GM12878 (cell line): ENCODE measurements at regions not wholly inside any gene's neighbourhood (a gene's known extent, or its start where the extent isn't known, plus 50 kb on each side); places are given as distances from the start of the nearest gene placed in this dataset.

Experiments
- ATAC-seq: fragments of 200-7000 bp; cut with Tn5 transposase; 3 replicates; pipeline ENCODE4 v1.9.1; 2020; ENCODE audit warnings: mild to moderate bottlenecking, moderate library complexity
- BruUV-seq: library from RNA; stranded (reverse); fragments of 400-500 nt; replicated peaks from 2 replicates; lab custom pipeline; 2021; lab: Mats Ljungman, UMichigan
- CTCF ChIA-PET: fragments of 300-600 bp; sonication (Branson Sonifier 250); formaldehyde crosslinking; extraction: SDS; loops from one replicate; lab custom pipeline; 2021; ENCODE audit warnings: inconsistent platforms; lab: Yijun Ruan, JAX
- POLR2A ChIA-PET: fragments of 350-600 bp; formaldehyde crosslinking; extraction: SDS; loops from one replicate; lab custom pipeline; 2021; ENCODE audit warnings: inconsistent platforms; lab: Charles Lee
- RAD21 ChIA-PET: fragments of 300-600 bp; sonication (Branson Sonifier 250); formaldehyde crosslinking; loops from one replicate; lab custom pipeline; 2023; ENCODE audit warnings: antibody characterized with exemption; ENCODE audit not compliant: unreplicated experiment; lab: Charles Lee
- SMC1A ChIA-PET: fragments of 300-600 bp; sonication (Branson Sonifier 250); formaldehyde crosslinking; loops from one replicate; lab custom pipeline; 2023; ENCODE audit not compliant: unreplicated experiment, uncharacterized antibody; lab: Charles Lee
- DNase-seq: peaks from one replicate; pipeline ENCODE4 v3.0.0-alpha.2; 2011; ENCODE audit warnings: low read depth, low spot score
- FAIRE-seq: peaks from 3 replicates; lab custom pipeline; 2011; peaks lifted over from hg19 to GRCh38; lab: Jason Lieb, UNC
- H2AFZ ChIP-seq: 2 replicates; pipeline ENCODE4 v1.6.0; 2011; ENCODE audit warnings: low read depth, low read length, control low read depth; ENCODE audit not compliant: control insufficient read depth
- H3K27ac ChIP-seq: 2 replicates; pipeline ENCODE4 v1.5.1; 2011; ENCODE audit warnings: control low read depth; ENCODE audit not compliant: control insufficient read depth, insufficient read depth
- H3K27me3 ChIP-seq, 2 experiments: replicated peaks in 1 of 2; 2 replicates each; pipeline versions ENCODE4 v1.6.0 to v1.6.1; 2011; ENCODE audit warnings: low read length in 1 of 2; ENCODE audit not compliant: control insufficient read depth in 2 of 2, insufficient read depth in 2 of 2
- H3K36me3 ChIP-seq, 2 experiments: 2 replicates each; pipeline ENCODE4 v1.5.1; 2011; ENCODE audit warnings: low read length in 1 of 2; ENCODE audit not compliant: control insufficient read depth in 2 of 2, insufficient read depth in 2 of 2
- H3K4me1 ChIP-seq: 2 replicates; pipeline ENCODE4 v1.6.1; 2011; ENCODE audit warnings: mild to moderate bottlenecking, low read length, moderate library complexity, mixed read lengths; ENCODE audit not compliant: control insufficient read depth, insufficient read depth
- H3K4me2 ChIP-seq: 2 replicates; pipeline ENCODE4 v1.6.0; 2011; ENCODE audit warnings: control low read depth; ENCODE audit not compliant: control insufficient read depth, insufficient read depth
- H3K4me3 ChIP-seq: fragments of 200-600 bp; sonication (generic); 2 replicates; pipeline ENCODE4 v1.5.1; 2016
- H3K79me2 ChIP-seq: 2 replicates; pipeline ENCODE4 v1.6.0; 2011; ENCODE audit warnings: low read length; ENCODE audit not compliant: control insufficient read depth, insufficient read depth
- H3K9ac ChIP-seq: 2 replicates; pipeline ENCODE4 v1.8.0; 2011; ENCODE audit warnings: low read length, control low read depth, mixed read lengths; ENCODE audit not compliant: control insufficient read depth, insufficient read depth
- H3K9me3 ChIP-seq: replicated peaks from 3 replicates; pipeline ENCODE4 v1.5.1; 2011; ENCODE audit warnings: mild to moderate bottlenecking, low read length; ENCODE audit not compliant: control insufficient read depth, insufficient read depth
- H4K20me1 ChIP-seq: 2 replicates; pipeline ENCODE4 v1.6.0; 2011; ENCODE audit not compliant: control insufficient read depth, insufficient read depth
- BMI1 ChIP-seq: fragments of 450-650 bp; IDR thresholded peaks from 2 replicates; pipeline ENCODE4 v1.6.1; 2016; ENCODE audit warnings: mild to moderate bottlenecking, moderate library complexity, borderline replicate concordance
- HCFC1 ChIP-seq: fragments of 150-350 bp; IDR thresholded peaks from 2 replicates; pipeline ENCODE4 v1.6.1; 2014; ENCODE audit warnings: low read length
- HDAC2 ChIP-seq: fragments of 200-600 bp; sonication (generic); IDR thresholded peaks from 2 replicates; pipeline ENCODE4 v1.6.1; 2017
- HDGF ChIP-seq: fragments of 450-650 bp; IDR thresholded peaks from 2 replicates; pipeline ENCODE4 v1.6.1; 2016; ENCODE audit warnings: antibody characterized with exemption
- MEF2B ChIP-seq: fragments of 450-650 bp; IDR thresholded peaks from 2 replicates; pipeline ENCODE4 v1.6.1; 2018; ENCODE audit warnings: mild to moderate bottlenecking, moderate library complexity; ENCODE audit not compliant: partially characterized antibody, poor library complexity, severe bottlenecking
- NFXL1 ChIP-seq: fragments of 450-650 bp; IDR thresholded peaks from 2 replicates; pipeline ENCODE4 v1.6.1; 2017; ENCODE audit warnings: antibody characterized with exemption, mild to moderate bottlenecking, borderline replicate concordance
- NR2C1 ChIP-seq: fragments of 450-650 bp; IDR thresholded peaks from 2 replicates; pipeline ENCODE4 v1.6.1; 2017; ENCODE audit warnings: antibody characterized with exemption, mild to moderate bottlenecking, moderate library complexity
- RELA ChIP-seq: fragments of 450-650 bp; IDR thresholded peaks from 2 replicates; pipeline ENCODE4 v1.8.0; 2014; ENCODE audit warnings: borderline replicate concordance; ENCODE audit not compliant: partially characterized antibody
- SMC3 ChIP-seq: IDR thresholded peaks from 2 replicates; pipeline ENCODE4 v1.6.1; 2011; ENCODE audit warnings: low read length, improper control_type of control experiment, borderline replicate concordance
- SUZ12 ChIP-seq: fragments of 200-600 bp; sonication (generic); IDR thresholded peaks from one replicate; pipeline ENCODE4 v1.6.1; 2018; ENCODE audit warnings: antibody characterized with exemption, mild to moderate bottlenecking; ENCODE audit not compliant: unreplicated experiment
- TAF1 ChIP-seq: IDR thresholded peaks from 2 replicates; pipeline ENCODE4 v1.6.1; 2011; ENCODE audit warnings: mild to moderate bottlenecking, low read depth, low read length, borderline replicate concordance
- WGBS: methylation state at CpG from one replicate; pipeline ENCODE4 v1.1.6; 2016; ENCODE audit warnings: low lambda C conversion rate; ENCODE audit not compliant: insufficient replicate concordance, insufficient coverage; ENCODE audit errors: missing lambda C conversion rate; 5-methylcytosine and 5-hydroxymethylcytosine counted together
- in situ Hi-C: fragments of 300-500 bp; cut with MboI; formaldehyde crosslinking; loops from 9 replicates; pipeline ENCODE4 v1.14.3; 2018; ENCODE audit warnings: mixed read lengths
- intact Hi-C: fragments of 100-400 bp; cut with micrococcal nuclease; formaldehyde crosslinking; loops from one replicate; pipeline ENCODE4 v1.14.2; 2022; ENCODE audit not compliant: unreplicated experiment
- TF ChIP-seq, protein P1 (sequence below): IDR thresholded peaks from 2 replicates; pipeline ENCODE4 v1.6.1; 2012; ENCODE audit warnings: low read depth, low read length, improper control_type of control experiment
- TF ChIP-seq, protein P2 (sequence below): fragments of 450-650 bp; IDR thresholded peaks from 2 replicates; pipeline ENCODE4 v1.6.1; 2018; ENCODE audit warnings: mild to moderate bottlenecking, low read depth, moderate library complexity; ENCODE audit not compliant: partially characterized antibody
- TF ChIP-seq, protein P3 (sequence below): IDR thresholded peaks from 2 replicates; pipeline ENCODE4 v1.6.1; 2011; ENCODE audit warnings: low read depth, mild to moderate bottlenecking, low read length, moderate library complexity, borderline replicate concordance; ENCODE audit errors: extremely low read depth
- TF ChIP-seq, protein P4 (sequence below): fragments of 450-650 bp; IDR thresholded peaks from 2 replicates; pipeline ENCODE4 v1.6.1; 2017; ENCODE audit warnings: mild to moderate bottlenecking

DNA sequence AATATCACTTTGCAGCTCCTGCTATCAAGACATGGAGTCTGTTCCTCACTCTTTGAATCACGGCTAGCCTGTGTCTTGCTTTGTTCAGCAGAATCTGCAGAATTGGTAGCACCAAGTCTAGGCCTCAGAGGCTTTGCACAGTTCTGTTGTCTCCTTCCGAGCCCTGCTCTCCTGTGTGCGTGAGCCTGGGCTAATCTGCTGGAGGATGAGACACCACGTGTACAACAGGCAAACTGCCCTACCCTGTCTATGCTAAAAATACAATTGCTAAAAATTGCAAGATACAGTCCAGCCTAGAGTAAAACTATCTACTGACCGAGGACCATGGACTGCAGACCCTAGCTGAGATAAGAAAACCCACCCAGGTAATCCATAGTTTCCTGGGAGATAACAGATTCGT lies 484.7 kb downstream of the NPIPA7 start (continued):
- TF ChIP-seq, protein P1, sequence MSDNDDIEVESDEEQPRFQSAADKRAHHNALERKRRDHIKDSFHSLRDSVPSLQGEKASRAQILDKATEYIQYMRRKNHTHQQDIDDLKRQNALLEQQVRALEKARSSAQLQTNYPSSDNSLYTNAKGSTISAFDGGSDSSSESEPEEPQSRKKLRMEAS: no peak
- TF ChIP-seq, protein P2, sequence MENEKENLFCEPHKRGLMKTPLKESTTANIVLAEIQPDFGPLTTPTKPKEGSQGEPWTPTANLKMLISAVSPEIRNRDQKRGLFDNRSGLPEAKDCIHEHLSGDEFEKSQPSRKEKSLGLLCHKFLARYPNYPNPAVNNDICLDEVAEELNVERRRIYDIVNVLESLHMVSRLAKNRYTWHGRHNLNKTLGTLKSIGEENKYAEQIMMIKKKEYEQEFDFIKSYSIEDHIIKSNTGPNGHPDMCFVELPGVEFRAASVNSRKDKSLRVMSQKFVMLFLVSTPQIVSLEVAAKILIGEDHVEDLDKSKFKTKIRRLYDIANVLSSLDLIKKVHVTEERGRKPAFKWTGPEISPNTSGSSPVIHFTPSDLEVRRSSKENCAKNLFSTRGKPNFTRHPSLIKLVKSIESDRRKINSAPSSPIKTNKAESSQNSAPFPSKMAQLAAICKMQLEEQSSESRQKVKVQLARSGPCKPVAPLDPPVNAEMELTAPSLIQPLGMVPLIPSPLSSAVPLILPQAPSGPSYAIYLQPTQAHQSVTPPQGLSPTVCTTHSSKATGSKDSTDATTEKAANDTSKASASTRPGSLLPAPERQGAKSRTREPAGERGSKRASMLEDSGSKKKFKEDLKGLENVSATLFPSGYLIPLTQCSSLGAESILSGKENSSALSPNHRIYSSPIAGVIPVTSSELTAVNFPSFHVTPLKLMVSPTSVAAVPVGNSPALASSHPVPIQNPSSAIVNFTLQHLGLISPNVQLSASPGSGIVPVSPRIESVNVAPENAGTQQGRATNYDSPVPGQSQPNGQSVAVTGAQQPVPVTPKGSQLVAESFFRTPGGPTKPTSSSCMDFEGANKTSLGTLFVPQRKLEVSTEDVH: no peak
- no peak for TF ChIP-seq MEF2B
- no peak for TF ChIP-seq BMI1

DNA sequence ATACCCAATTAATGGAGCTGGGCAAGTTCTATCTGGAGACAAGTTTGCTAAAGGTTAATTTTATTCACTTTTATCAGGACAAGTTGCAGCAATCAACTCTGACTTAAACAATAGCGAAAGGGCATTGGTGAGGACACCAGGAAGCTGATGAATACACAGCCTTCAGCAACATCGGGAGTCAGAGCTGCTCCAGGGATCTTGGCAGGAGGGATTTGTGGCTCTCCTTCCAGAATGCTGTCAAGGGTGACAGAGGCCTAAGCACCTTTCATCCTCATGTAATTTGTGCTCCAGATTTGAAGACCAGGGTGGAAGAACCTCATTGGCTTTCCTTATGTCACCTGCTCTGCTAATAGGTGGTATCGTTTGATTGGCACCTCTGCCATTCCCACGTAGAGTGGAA lies 485.6 kb downstream of the NPIPA7 start:
- H2AFZ ChIP-seq: no peak overlapping the region
- no peaks in the 10 kb centered on the region for H3K9me3 ChIP-seq
- no peak overlapping the region for H3K4me3 ChIP-seq
- in situ Hi-C loops: loop anchor here (10.0 kb wide), 1 partner anchor 480 kb away; no protein-coding TSS in a partner anchor
- no peak overlapping the region for H3K9ac ChIP-seq
- ChIA-PET SMC1A (interaction anchor here (0.6 to 2.8 kb wide), 11 partner anchors 12 to 509 kb away, joined by 3 to 11 read pairs (median 3); no protein-coding TSS in a partner anchor), POLR2A (interaction anchor here (1.1 kb wide), 1 partner anchor 203 kb away, joined by 5 read pairs; no protein-coding TSS in a partner anchor), CTCF (interaction anchor here (0.9 to 5.9 kb wide), 4 partner anchors 207 to 715 kb away, joined by 3 to 29 read pairs (median 6); no protein-coding TSS in a partner anchor), RAD21 (interaction anchor here (0.5 to 1.0 kb wide), 4 partner anchors 162 to 395 kb away, joined by 3 to 4 read pairs (median 3); no protein-coding TSS in a partner anchor)
- no TSS peak for BruUV-seq
- H3K36me3 ChIP-seq: no peaks in the 10 kb centered on the region
- H3K79me2 ChIP-seq: no peaks in the 10 kb centered on the region
- H3K4me2 ChIP-seq: no peak overlapping the region
- intact Hi-C loops: loop anchor here (5.0 to 10.0 kb wide), 5 partner anchors 163 to 348 kb away; no protein-coding TSS in a partner anchor
- DNase-seq: no peak
- H3K4me1 ChIP-seq: peaks cover 4% of the 10 kb centered on the region; the same call in 1 of the 2 replicates
- FAIRE-seq: no peak
- H4K20me1 ChIP-seq: no peaks in the 10 kb centered on the region
- H3K27ac ChIP-seq: no peak overlapping the region
- ATAC-seq: no peak
- peaks cover 0 to 2% of the 10 kb centered on the region in 2 experiments; a peak in 1 of 4 replicates for H3K27me3 ChIP-seq
- WGBS: 97% methylated on average over 4 of the region's 4 CpGs
- TF ChIP-seq NR2C1: no peak
- no peak for TF ChIP-seq SMC3
- TF ChIP-seq, protein P3, sequence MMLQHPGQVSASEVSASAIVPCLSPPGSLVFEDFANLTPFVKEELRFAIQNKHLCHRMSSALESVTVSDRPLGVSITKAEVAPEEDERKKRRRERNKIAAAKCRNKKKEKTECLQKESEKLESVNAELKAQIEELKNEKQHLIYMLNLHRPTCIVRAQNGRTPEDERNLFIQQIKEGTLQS: no peak
- no peak for TF ChIP-seq SUZ12
- no peak for TF ChIP-seq NFXL1
- no peak for TF ChIP-seq RELA
- TF ChIP-seq HDGF: no peak
- no peak for TF ChIP-seq TAF1
- no peak for TF ChIP-seq HCFC1
- TF ChIP-seq HDAC2: no peak
- TF ChIP-seq, protein P4, sequence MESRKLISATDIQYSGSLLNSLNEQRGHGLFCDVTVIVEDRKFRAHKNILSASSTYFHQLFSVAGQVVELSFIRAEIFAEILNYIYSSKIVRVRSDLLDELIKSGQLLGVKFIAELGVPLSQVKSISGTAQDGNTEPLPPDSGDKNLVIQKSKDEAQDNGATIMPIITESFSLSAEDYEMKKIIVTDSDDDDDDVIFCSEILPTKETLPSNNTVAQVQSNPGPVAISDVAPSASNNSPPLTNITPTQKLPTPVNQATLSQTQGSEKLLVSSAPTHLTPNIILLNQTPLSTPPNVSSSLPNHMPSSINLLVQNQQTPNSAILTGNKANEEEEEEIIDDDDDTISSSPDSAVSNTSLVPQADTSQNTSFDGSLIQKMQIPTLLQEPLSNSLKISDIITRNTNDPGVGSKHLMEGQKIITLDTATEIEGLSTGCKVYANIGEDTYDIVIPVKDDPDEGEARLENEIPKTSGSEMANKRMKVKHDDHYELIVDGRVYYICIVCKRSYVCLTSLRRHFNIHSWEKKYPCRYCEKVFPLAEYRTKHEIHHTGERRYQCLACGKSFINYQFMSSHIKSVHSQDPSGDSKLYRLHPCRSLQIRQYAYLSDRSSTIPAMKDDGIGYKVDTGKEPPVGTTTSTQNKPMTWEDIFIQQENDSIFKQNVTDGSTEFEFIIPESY: no peak
